GM19455 (cell line): ENCODE measurements at regions not wholly inside any gene's neighbourhood (a gene's known extent, or its start where the extent isn't known, plus 50 kb on each side); places are given as distances from the start of the nearest gene placed in this dataset.

ENCODE experiments used
- ATAC-seq: cut with Tn5 transposase; IDR thresholded peaks from one replicate; pipeline ENCODE4 v1.9.1; 2021; ENCODE audit not compliant: unreplicated experiment

GRCh38 chr14:82511399-82511798 is 977.7 kb upstream of the SEL1L start:
- ATAC-seq: no peak

GRCh38 chr14:82520765-82521164 is 987.1 kb upstream of the SEL1L start:
- ATAC-seq: no peak

GRCh38 chr14:82521191-82521590 is 987.5 kb upstream of the SEL1L start:
- ATAC-seq: no peak

GRCh38 chr14:82528016-82528415 is 994.4 kb upstream of the SEL1L start:
- no peak for ATAC-seq

- no peak for ATAC-seq
Observed at GRCh38 chr14:82533351-82533750, 999.7 kb upstream of the SEL1L start.

- no peak for ATAC-seq
Observed at GRCh38 chr14:82536566-82536965, 1002.9 kb upstream of the SEL1L start.

- no peak for ATAC-seq
Observed at GRCh38 chr14:82537831-82538230, 1004.2 kb upstream of the SEL1L start.

- ATAC-seq: no peak
Observed at GRCh38 chr14:82546401-82546800, 1012.7 kb upstream of the SEL1L start.

- no peak for ATAC-seq
Observed at GRCh38 chr14:82549306-82549990, 1015.8 kb upstream of the SEL1L start.

- ATAC-seq: no peak
Observed at GRCh38 chr14:82562881-82563280, 1029.2 kb upstream of the SEL1L start.

GRCh38 chr14:82565825-82566224 is 1032.2 kb upstream of the SEL1L start:
- ATAC-seq: no peak

GRCh38 chr14:82587226-82587625 is 1053.6 kb upstream of the SEL1L start:
- no peak for ATAC-seq

- ATAC-seq: no peak
Observed at GRCh38 chr14:82595466-82595865, 1061.8 kb upstream of the SEL1L start.

GRCh38 chr14:82602794-82603193 is 1069.1 kb upstream of the SEL1L start:
- ATAC-seq: no peak

- no peak for ATAC-seq
Observed at GRCh38 chr14:82604819-82605218, 1071.2 kb upstream of the SEL1L start.

- no peak for ATAC-seq
Observed at GRCh38 chr14:82621881-82622450, 1088.3 kb upstream of the SEL1L start.

GRCh38 chr14:82626156-82627066 is 1092.8 kb upstream of the SEL1L start:
- ATAC-seq: no peak

GRCh38 chr14:82635915-82636314 is 1102.3 kb upstream of the SEL1L start:
- no peak for ATAC-seq

GRCh38 chr14:82636426-82636825 is 1102.8 kb upstream of the SEL1L start:
- ATAC-seq: no peak

- ATAC-seq: no peak
Observed at GRCh38 chr14:82641050-82641540, 1107.4 kb upstream of the SEL1L start.

- no peak for ATAC-seq
Observed at GRCh38 chr14:82642425-82642824, 1108.8 kb upstream of the SEL1L start.
